IMR-90 (cell line): ENCODE measurements at regions not wholly inside any gene's neighbourhood (a gene's known extent, or its start where the extent isn't known, plus 50 kb on each side); places are given as distances from the start of the nearest gene placed in this dataset.

Experiments
- ATAC-seq: fragments of 200-7000 bp; cut with Tn5 transposase; 2 replicates; pipeline ENCODE4 v1.9.1; 2020; ENCODE audit warnings: low read depth, mild to moderate bottlenecking, moderate library complexity
- BruUV-seq: library from RNA; stranded (reverse); fragments of 400-500 nt; replicated peaks from 2 replicates; lab custom pipeline; 2021; lab: Mats Ljungman, UMichigan
- CTCF ChIA-PET: fragments of 300-600 bp; formaldehyde crosslinking; extraction: SDS; loops from one replicate; lab custom pipeline; 2021; ENCODE audit warnings: antibody characterized with exemption; lab: Yijun Ruan, JAX
- POLR2A ChIA-PET: fragments of 300-600 bp; sonication (Branson Sonifier 250); formaldehyde crosslinking; loops from one replicate; lab custom pipeline; 2022; ENCODE audit warnings: antibody characterized with exemption; ENCODE audit not compliant: unreplicated experiment; lab: Charles Lee
- DNase-seq: peaks from one replicate; pipeline ENCODE4 v3.0.0; 2013
- H2AFZ ChIP-seq: replicated peaks from 2 replicates; pipeline ENCODE3; 2013; ENCODE audit warnings: low read length, mild to moderate bottlenecking; ENCODE audit not compliant: poor library complexity
- H2AK5ac ChIP-seq: 2 replicates; pipeline ENCODE4 v1.6.1; 2013; ENCODE audit warnings: low read depth, low read length, inconsistent platforms
- H2AK9ac ChIP-seq: replicated peaks from 2 replicates; pipeline ENCODE3; 2013; ENCODE audit warnings: mild to moderate bottlenecking, low read depth, low read length, moderate library complexity; ENCODE audit not compliant: poor library complexity
- H2BK120ac ChIP-seq: 2 replicates; pipeline ENCODE4 v1.6.1; 2013; ENCODE audit warnings: low read depth, low read length, inconsistent platforms
- H2BK15ac ChIP-seq: 3 replicates; pipeline ENCODE4 v1.6.1; 2013; ENCODE audit warnings: low read depth, low read length, inconsistent platforms
- H2BK20ac ChIP-seq: 2 replicates; pipeline ENCODE4 v1.6.1; 2013; ENCODE audit warnings: low read depth, mild to moderate bottlenecking, inconsistent platforms, low read length, moderate library complexity
- H2BK5ac ChIP-seq: 2 replicates; pipeline ENCODE4 v1.6.1; 2013; ENCODE audit warnings: mild to moderate bottlenecking, low read depth, low read length, inconsistent platforms; ENCODE audit not compliant: poor library complexity, severe bottlenecking
- H3K14ac ChIP-seq: replicated peaks from 2 replicates; pipeline ENCODE4 v1.6.1; 2013; ENCODE audit warnings: low read depth, low read length, inconsistent platforms
- H3K18ac ChIP-seq: 2 replicates; pipeline ENCODE4 v1.6.1; 2013; ENCODE audit warnings: low read depth, low read length, control low read depth
- H3K23ac ChIP-seq: 2 replicates; pipeline ENCODE4 v1.6.1; 2013; ENCODE audit warnings: low read depth, low read length, inconsistent platforms
- H3K27ac ChIP-seq: 2 replicates; pipeline ENCODE4 v1.5.1; 2013; ENCODE audit warnings: mild to moderate bottlenecking, control low read depth, low read length; ENCODE audit not compliant: insufficient read depth
- H3K27me3 ChIP-seq: 2 replicates; pipeline ENCODE4 v1.6.1; 2013; ENCODE audit warnings: low read length; ENCODE audit not compliant: control insufficient read depth, insufficient read depth
- H3K36me3 ChIP-seq: 2 replicates; pipeline ENCODE4 v1.6.1; 2013; ENCODE audit warnings: low read length, mixed read lengths; ENCODE audit not compliant: control insufficient read depth, insufficient read depth
- H3K4ac ChIP-seq: 2 replicates; pipeline ENCODE4 v1.6.1; 2013; ENCODE audit warnings: low read depth, low read length, inconsistent platforms
- H3K4me1 ChIP-seq: 2 replicates; pipeline ENCODE4 v1.6.1; 2013; ENCODE audit warnings: low read length, mixed read lengths; ENCODE audit not compliant: control insufficient read depth, insufficient read depth
- H3K4me2 ChIP-seq: 2 replicates; pipeline ENCODE4 v1.6.1; 2013; ENCODE audit warnings: low read depth, mild to moderate bottlenecking, control low read depth, low read length, moderate library complexity
- H3K4me3 ChIP-seq: 2 replicates; pipeline ENCODE4 v1.5.1; 2013; ENCODE audit warnings: low read depth, mild to moderate bottlenecking, control low read depth, low read length, moderate library complexity; ENCODE audit not compliant: insufficient read depth
- H3K56ac ChIP-seq: 2 replicates; pipeline ENCODE4 v1.6.1; 2013; ENCODE audit warnings: low read length, inconsistent platforms; ENCODE audit not compliant: insufficient read depth; ENCODE audit errors: extremely low read depth
- H3K79me1 ChIP-seq, 2 experiments: 2 replicates each; pipeline ENCODE4 v1.6.1; 2013; ENCODE audit warnings: low read length in 2 of 2, inconsistent platforms in 1 of 2, low read depth in 1 of 2
- H3K9ac ChIP-seq: 2 replicates; pipeline ENCODE4 v1.6.1; 2013; ENCODE audit warnings: low read depth, low read length, control low read depth
- H3K9me1 ChIP-seq: 2 replicates; pipeline ENCODE4 v1.6.1; 2013; ENCODE audit warnings: low read length, inconsistent platforms; ENCODE audit not compliant: insufficient read depth
- H3K9me3 ChIP-seq: 2 replicates; pipeline ENCODE4 v1.6.1; 2013; ENCODE audit warnings: low read length; ENCODE audit not compliant: control insufficient read depth, insufficient read depth
- H4K20me1 ChIP-seq: 2 replicates; pipeline ENCODE4 v1.6.1; 2013; ENCODE audit warnings: low read length, inconsistent platforms; ENCODE audit not compliant: insufficient read depth
- H4K5ac ChIP-seq: 2 replicates; pipeline ENCODE4 v1.6.1; 2013; ENCODE audit warnings: mild to moderate bottlenecking, low read depth, low read length, control low read depth
- H4K8ac ChIP-seq, 2 experiments: 2 replicates each; pipeline ENCODE4 v1.6.1; 2013; ENCODE audit warnings: low read depth in 2 of 2, low read length in 2 of 2, control low read depth in 1 of 2, inconsistent platforms in 1 of 2
- H4K91ac ChIP-seq: 2 replicates; pipeline ENCODE4 v1.6.1; 2013; ENCODE audit warnings: low read depth, low read length, inconsistent platforms; ENCODE audit not compliant: insufficient read depth
- MAFK ChIP-seq: IDR thresholded peaks from 2 replicates; pipeline ENCODE4 v1.6.1; 2012; ENCODE audit warnings: low read depth, low read length, improper control_type of control experiment
- SMC3 ChIP-seq: fragments of 150-350 bp; IDR thresholded peaks from 2 replicates; pipeline ENCODE4 v1.6.1; 2016; ENCODE audit warnings: low read depth, mild to moderate bottlenecking, antibody characterized with exemption, low read length, moderate library complexity
- dilution Hi-C: fragments of 300-500 bp; cut with HindIII; formaldehyde crosslinking; loops from one replicate; pipeline ENCODE4 v1.14.3; 2018; ENCODE audit warnings: low sequenced_read_pairs; ENCODE audit not compliant: unreplicated experiment
- in situ Hi-C: fragments of 300-500 bp; cut with MboI; formaldehyde crosslinking; loops from 3 replicates; pipeline ENCODE4 v1.14.3; 2019; ENCODE audit warnings: low sequenced_read_pairs, inconsistent platforms, mixed read lengths
- intact Hi-C: fragments of 100-400 bp; cut with micrococcal nuclease; formaldehyde crosslinking; loops from 2 replicates; pipeline ENCODE4 v1.10.0; 2022

- Histone ChIP-seq H4K8ac (no peak overlapping the region), H2BK20ac (peak overlapping the region; percentile 55; the same call in 1 of the 2 replicates), H3K27me3 (no peaks in the 10 kb centered on the region), H3K4me1 (peaks cover 4% of the 10 kb centered on the region; the same call in 1 of the 2 replicates), H3K79me1 (no peaks in the 10 kb centered on the region), H3K4me3 (no peak overlapping the region), H3K36me3 (no peaks in the 10 kb centered on the region), H3K4ac (peak overlapping the region; percentile 29; the same call in 1 of the 2 replicates), H2AK5ac (no peak overlapping the region), H3K27ac (no peak overlapping the region), H2AFZ (no peak overlapping the region), H3K18ac (no peak overlapping the region; the same call in 1 of the 2 replicates), H4K5ac (no peak overlapping the region; the same call in 1 of the 2 replicates), H3K9me1 (no peaks in the 10 kb centered on the region), H3K9me3 (no peaks in the 10 kb centered on the region), H3K4me2 (no peak overlapping the region), H3K56ac (no peak overlapping the region), H4K91ac (no peak overlapping the region), H2AK9ac (no peak overlapping the region), H2BK120ac (peak overlapping the region; percentile 89), H2BK15ac (no peak overlapping the region; the same call in 2 of the 3 replicates), H4K20me1 (no peaks in the 10 kb centered on the region), H3K23ac (no peak overlapping the region), H2BK5ac (peak overlapping the region; percentile 44), H3K9ac (no peak overlapping the region), H3K14ac (no peak overlapping the region)
- in situ Hi-C loops (no loop called here), intact Hi-C loops (no loop called here), dilution Hi-C loops (no loop called here)
- peak; percentile 99 for TF ChIP-seq MAFK
- no peak for TF ChIP-seq SMC3
- ATAC-seq: peak; percentile 73
- DNase-seq: peak; percentile 85
- ChIA-PET POLR2A (no interaction called here), CTCF (no interaction called here)
- BruUV-seq: no TSS peak
These were observed 205.2 kb downstream of the CSNK1G3 start for GRCh38 chr5:123717139-123717538.
